ENCODE measurements at regions not wholly inside any gene's neighbourhood (a gene's known extent, or its start where the extent isn't known, plus 50 kb on each side); places are given as distances from the start of the nearest gene placed in this dataset.

GRCh38 chr21:16376673-16377072 is 646.9 kb downstream of the USP25 start:
- no peak for DNase-seq

DNA sequence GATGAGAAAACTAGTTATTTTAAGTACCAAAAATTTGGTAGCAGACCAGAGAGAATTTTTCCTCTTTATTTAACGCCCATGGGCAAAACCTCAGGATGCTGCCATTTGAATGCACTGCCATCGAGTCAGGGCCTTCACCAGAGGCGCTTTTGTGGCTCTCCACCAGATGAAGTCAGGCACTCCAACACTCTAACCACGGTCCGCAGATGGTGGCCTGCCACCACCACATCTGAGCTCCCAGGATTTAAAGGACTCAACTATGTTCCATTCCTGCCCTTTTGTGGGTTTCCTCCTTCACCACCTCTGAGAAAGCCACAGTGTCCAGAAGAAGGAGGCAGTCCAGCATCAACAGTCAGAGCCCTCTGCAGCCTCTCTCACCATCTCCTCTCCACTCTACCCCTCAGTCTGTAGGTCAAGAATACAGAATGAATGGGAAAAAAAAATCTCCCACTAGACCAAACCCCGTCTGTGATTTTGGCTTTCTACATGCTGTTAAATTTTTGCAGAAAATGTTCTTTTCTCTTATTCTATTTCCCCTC is 647.4 kb downstream of the USP25 start:
- no peak for DNase-seq

- DNase-seq: no peak
Observed at GRCh38 chr21:16377857-16378256, 648.1 kb downstream of the USP25 start.

- DNase-seq: no peak
Observed at GRCh38 chr21:16378525-16378924, 648.7 kb downstream of the USP25 start.

DNA sequence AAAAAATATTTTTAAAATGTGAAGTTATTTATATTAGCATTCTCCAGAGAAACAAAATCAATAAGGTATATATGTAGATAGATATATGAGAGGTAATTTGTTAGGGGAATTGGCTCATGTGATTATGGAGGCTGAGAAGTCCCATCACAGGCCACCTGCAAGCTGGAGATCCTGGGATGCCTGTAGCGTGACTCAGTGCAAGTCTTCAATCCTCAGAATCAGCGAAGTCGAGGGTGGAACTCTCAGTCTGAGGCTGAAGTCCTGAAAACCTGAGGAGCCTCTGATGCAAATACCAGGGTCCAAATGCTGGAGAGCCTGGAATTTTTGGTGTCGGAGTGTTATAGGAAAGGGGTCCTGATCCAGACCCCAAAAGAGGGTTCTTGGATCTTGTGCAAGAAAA is 658.5 kb downstream of the USP25 start:
- DNase-seq: no peak

DNA sequence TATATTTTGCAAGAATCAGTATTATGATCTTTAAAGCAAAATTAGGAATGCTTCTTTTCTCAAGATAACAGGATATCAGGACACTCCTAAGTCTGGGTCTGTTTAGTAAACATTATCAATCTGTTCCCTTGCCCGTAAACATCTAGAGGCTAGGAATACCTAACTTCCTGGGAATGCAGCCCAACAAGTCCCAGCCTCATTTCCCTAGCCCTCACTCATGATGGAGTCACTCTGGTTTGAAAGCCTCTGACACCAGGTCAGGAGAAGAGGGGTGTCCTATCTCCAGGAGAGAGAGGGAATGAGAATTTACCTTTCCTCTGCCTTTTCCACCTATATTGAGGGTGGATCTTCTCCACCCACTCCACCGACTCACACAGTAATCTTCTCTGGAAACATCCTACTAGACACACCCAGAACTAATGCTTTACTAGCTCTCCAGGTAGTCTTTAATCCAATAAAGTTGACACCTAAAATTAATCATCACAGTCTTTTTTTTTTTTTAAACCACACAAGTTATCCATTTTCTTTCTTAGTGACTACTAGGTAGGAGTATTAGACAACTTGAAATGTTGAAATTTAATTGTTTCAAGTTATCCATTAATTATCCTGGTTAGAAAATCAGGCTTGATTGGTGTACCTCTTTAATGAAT is 659.3 kb downstream of the USP25 start:
- no peak for DNase-seq

DNA sequence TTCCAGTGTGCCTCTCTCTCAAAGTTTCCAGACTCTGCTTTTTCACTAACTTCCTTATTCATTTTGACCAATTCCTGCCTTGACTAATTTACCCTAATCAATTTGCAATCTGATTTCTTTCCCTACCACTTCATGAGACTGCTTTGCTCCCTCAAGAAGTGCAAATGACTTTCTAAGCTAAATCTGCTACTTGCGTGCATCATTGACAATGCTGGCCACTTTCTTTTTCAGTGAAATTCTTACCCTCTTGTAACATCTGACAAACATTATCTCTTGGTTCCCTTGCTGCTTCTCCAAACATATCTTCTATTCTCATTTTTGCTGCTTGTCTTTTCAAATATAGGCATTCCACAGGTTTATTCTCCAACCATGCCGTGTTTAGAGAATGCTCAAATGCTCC is 659.9 kb downstream of the USP25 start:
- DNase-seq: no peak

- DNase-seq: no peak
Observed at GRCh38 chr21:16395285-16395684, 665.5 kb downstream of the USP25 start.

DNA sequence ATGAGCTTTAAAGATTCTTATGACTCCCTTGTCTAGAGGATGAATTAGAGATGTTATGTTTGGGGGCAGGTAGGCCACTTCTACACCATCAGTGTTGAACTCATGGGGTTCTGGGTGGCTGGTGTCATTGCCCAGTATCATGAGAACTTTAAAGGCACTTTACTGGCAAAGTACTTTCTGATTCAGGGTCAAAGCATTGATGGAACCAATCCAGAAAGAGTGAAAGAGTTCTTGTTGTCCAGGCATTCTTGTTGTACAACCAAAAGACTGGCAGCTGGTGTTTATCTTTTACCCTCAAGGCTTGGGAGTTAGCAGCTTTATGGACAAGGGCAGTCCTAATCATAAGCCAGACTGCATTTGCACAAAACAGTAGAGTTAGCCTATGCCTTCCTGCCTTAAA is 673.0 kb downstream of the USP25 start:
- no peak for DNase-seq

- DNase-seq: no peak
Observed at GRCh38 chr21:16404776-16405175, 675.0 kb downstream of the USP25 start.

DNA sequence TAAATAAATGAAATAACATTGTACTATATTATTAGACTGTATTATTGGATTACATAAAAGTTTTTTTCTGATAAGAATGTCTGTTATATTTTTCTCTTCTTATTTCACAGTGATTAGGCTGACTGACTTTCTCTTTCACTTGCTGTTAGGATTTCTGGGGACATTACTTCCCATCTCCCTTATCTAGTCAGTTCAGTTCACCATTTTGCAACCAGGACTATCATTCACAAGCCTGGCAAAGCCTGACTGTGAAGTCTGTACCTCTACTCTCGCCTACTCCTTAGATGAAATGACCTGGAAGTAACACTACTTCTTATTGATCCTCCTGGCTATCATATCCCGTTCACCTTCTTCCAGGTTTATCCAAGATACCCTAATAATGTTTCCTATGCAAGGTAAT is 676.6 kb downstream of the USP25 start:
- no peak for DNase-seq

DNA sequence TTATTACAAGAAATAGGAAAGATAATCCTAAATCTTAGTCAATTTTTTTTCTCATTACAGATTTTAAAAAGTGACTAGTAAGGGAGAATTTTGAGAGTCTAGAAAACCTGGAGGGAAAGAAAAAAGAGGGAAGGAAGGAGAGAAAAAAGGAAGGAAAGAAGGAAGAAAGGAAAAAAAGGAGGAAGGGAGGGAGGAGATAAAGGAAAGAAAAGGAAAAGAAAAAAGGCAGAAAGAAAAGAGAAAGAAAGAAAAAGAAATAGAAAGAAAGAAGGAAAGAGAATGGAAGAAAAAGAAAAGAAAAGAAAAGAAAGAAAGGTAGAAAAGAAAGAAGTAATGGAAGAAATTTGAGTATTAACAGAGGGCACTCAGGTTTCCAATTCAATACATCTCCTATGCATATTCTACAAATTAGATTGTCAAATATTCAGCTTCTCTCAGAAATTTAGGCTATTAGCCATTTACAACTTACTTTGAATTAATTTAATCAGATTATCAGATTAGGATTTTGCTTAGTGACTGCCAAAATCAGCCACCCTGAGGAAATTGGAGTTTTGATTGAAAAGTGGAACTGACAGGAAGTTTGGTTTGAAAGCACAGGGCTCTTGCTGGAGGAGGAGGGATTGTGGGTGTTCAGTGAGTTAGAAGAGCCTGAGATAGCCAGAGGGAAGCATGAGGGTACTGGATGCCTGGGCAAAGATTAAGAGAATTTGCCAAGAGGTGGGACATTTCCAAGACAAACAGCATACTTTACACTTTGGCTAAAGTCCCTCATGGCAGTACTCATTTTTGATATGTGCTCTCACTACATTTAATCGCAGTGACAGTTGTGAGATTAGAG is 677.8 kb downstream of the USP25 start:
- no peak for DNase-seq

DNA sequence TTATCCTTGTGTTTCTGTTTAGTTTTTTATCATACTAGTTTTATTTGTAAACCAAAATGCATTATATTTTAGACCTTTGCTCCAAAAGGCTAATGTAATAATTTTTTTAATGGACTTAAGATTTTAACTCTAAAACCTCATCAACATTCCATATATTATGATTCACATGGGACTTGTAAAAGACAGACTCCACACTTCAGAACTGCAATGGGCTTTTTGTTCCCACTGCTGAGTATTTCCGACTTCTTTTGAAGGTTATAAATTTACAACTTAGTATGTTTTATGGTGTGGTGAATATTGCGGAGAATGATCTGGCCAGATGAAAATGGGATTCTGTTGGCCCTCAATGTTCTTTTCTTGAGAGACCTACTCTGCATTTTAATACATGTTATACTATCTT is 678.5 kb downstream of the USP25 start:
- DNase-seq: no peak

- DNase-seq: no peak
Observed at GRCh38 chr21:16409352-16409751, 679.6 kb downstream of the USP25 start.

DNA sequence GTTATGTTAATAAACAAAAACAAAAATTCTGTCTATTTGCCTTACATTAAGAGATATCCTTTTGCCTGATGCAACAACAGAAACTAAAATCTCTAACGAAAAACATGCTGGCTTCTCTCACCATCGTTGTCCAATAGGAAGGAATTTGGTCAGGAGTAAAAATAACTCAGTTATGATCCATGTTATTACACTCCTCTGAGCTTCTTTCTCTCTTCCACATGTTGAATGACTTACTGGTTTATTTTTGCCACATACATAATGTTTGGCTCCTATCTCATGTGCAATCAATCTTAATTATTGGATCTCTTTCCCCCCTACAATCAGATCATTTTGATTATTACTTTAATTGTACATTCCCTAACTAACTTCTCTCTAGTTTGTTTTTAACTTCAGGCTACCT is 688.4 kb downstream of the USP25 start:
- DNase-seq: no peak

DNA sequence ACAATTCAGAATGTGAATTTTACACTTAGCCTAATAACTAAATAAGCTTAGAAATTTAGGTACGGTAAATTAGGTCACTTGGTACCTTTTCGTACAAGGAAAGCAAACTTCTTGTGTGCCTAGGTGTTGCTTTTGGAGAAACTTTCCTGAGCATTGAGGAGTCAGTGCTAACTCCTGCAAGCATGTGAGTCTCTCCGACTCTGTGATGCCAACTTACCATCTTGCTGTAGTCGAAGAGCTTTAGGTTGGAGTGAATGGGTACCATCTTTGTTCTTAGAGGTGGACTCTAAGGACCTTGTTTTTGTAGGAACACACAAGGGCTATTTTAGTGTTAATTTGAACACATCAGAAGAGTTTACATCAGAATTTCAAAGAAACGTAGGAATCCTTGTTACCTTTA is 688.9 kb downstream of the USP25 start:
- no peak for DNase-seq

DNA sequence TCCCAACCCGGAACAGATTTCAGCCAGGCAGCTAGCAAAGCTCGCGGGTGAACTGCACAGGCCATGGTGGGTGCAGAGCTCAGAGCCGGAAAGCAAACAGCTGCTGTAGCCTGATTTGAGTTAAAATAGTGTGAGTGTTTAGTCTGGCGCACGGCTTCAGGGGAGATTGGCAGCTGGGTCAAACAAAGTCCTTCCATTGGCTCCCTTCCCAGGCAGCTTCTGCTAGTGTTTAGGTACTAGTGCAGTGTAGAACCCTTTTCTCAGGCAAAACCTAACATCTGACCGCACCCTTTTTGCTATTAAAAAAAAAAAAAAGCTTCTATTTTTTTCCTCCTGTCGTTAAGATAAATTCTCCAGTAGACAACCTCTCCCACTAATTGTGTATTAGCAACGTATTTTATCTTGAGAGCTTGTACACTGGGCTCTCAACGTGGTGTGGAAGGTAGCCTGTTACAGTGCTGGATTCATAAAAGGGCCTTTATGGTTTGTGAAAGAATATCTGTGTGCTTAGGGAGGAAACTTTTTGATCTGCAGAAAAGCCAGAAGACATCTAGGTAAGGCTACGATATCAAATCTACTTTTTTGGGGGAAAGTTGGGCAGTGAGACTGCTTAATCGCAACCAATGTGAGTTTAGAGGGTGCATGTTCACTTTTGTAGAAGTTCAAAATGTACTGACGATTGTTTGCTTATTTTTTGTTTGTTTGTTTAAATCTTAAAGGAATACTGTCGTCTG is 689.6 kb downstream of the USP25 start:
- DNase-seq: no peak

DNA sequence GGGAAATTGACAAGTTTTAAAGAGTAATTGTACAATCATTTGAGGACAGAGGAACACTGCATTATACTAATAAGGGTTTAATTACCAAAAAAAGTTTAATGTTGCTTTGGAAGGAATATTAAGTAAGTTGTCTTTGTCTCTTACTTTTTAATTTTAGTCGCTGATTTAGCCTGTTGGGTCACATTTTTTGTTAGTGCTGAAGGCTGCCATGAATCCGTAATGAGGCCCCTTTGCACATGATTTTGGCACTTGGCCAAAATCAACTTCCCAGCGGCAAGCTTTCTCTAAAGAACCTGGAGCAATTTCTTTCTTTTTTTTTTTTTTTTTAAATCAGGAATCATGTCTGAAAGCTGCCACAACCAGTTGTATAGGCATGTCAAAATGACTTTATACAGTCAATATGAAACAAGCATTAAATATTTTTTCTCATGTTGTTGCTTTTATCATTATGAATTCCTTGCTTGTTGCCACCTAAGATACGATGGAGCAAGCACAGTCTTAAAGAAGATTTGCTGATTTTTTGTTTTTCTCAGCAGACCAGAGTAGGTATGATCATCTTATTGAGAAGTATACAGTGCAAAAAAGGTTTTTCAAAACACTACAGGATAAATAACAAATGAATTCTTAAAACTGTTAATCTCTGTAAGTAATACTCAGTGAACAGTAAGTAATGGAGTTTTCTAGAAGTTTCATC is 690.4 kb downstream of the USP25 start:
- DNase-seq: no peak

- no peak for DNase-seq
Observed at GRCh38 chr21:16421007-16421406, 691.2 kb downstream of the USP25 start.

DNA sequence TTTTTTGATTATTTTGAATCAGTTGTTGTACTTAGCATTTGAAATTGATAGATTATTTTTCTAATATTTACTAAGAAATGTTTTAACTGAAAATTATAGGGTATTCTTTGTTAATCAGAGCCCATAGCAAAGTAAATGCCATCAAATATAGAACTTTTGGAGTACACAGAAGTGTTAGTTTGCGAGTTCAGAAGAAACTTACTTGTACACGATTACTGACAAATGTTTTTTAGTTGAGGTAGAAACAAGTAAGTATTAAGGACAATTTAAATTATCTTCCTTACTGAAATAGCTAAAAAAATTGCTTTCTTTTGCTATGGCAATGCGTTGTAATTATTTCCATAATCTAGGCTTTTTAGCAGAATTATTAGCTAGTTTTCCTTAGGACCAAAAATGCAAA is 692.2 kb downstream of the USP25 start:
- DNase-seq: no peak

- DNase-seq: no peak
Observed at GRCh38 chr21:16422702-16423101, 692.9 kb downstream of the USP25 start.

DNA sequence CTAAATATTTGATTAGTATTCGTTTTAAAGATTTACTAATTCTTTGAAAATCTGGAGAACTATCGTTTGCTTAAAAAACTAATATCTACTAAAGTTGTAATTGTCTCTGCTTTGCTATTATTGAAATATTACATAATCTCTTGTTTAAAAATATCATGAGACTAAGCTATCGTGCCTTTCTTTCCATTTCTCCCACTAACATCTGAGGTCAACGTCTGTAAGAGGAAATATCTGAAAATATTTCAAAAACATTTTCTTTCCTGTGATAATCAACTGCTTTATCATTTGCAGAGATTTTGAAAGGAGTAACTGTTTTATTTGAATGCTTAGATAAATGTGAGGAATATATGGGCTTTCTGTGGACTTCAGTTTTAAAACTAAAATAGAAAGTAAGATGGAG is 694.1 kb downstream of the USP25 start:
- DNase-seq: no peak

- DNase-seq: no peak
Observed at GRCh38 chr21:16424331-16424751, 694.6 kb downstream of the USP25 start.
